GM18873 (cell line): ENCODE measurements at regions not wholly inside any gene's neighbourhood (a gene's known extent, or its start where the extent isn't known, plus 50 kb on each side); places are given as distances from the start of the nearest gene placed in this dataset.
"Not testable (repeated sequence)": the region's sequence is repeated elsewhere in the genome, so short reads cannot be mapped to it uniquely, and the experiment has no call there.

Experiments used
- ATAC-seq: cut with Tn5 transposase; IDR thresholded peaks from one replicate; pipeline ENCODE4 v1.9.1; 2021; ENCODE audit warnings: mild to moderate bottlenecking, moderate library complexity, moderate number of reproducible peaks; ENCODE audit not compliant: unreplicated experiment, low FRiP score

DNA sequence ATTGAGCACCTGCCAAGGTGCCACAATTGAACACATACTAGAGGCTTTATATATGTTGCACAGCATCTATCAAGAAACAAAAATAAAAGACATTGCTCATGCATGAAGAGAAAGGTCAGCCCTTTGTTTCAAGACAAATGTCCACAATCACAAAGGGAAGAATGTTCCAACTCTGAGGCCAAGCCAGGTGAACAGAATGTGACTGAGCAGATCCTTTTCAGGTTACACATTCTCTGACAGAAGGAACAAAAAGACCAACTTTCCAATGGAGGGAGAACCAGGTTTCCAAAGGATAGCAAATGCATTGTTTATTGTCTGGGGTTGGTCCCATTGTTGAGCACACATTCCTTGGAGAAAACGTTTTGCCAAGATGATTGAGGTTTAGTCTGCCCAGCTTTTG is 50.2 kb upstream of the FAM174B start:
- no peak for ATAC-seq

DNA sequence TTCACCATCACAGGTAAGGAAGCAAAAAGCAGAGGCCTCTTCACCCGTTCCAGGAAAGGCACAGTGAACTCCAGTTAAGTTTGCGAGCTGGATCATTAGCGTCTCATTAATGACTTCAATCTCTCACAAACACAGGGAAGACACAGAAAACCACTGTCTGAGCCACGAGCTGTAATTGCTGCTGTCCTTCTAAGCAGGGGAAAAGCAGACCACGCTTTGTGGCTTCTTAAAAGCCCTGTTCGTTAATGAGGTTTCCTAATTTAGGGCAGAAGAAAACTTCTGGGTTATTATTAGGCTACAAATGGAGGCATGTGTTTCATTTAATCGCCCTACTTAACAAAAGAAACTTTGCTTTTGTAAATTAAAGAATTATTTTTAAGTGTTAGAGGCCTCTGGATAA is 50.6 kb upstream of the FAM174B start:
- no peak for ATAC-seq

DNA sequence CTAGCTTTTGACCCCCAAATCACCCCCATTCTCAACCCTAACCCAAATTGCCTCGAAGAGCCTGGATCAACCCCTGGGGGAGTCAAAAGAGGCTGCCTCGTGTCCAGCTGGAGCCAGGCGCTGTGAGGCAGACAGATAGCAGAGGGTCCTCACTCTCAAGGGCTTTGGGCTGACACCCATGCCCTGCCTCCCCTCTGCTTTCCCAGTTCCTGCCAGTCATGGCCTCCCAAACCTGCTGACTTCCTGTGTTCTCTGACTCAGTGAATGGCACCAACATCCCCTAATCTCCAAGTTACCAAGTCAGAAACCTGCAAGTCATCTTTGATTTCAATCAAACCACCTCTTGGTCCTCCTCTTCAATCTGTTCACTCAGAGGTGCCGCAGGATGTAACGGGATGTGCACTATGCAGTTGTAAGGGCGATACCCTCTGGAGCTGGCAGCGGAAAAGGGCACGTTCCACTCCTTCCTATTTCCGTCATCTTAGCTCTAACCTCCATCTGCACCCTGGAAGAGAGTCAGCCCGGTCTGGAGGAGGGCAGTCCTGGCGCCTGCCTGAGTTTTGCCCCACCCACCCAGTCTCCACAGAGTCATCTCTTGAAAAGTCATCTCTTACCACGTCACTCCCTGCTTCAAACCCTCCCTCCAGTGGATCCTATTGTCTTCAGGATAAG is 52.4 kb upstream of the FAM174B start:
- ATAC-seq: no peak

DNA sequence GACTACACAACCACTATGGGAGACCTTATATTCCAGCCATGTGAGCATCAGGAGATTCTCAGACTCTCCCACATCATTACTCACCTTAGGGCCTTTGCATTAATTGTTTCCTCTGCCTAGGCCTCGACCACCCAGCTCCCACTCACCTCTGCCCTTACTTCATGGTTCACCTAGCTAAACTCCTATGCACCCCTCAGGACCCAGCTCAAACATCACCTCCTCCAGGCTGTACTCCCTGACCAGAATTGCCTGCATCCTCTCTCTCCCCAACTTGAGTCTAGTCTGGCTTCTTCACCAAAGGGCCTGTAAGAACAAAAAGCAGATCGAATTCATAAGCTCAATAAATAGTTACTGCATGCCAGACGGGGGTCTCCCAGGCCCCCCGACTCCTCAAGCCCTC is 53.1 kb upstream of the FAM174B start:
- no peak for ATAC-seq

DNA sequence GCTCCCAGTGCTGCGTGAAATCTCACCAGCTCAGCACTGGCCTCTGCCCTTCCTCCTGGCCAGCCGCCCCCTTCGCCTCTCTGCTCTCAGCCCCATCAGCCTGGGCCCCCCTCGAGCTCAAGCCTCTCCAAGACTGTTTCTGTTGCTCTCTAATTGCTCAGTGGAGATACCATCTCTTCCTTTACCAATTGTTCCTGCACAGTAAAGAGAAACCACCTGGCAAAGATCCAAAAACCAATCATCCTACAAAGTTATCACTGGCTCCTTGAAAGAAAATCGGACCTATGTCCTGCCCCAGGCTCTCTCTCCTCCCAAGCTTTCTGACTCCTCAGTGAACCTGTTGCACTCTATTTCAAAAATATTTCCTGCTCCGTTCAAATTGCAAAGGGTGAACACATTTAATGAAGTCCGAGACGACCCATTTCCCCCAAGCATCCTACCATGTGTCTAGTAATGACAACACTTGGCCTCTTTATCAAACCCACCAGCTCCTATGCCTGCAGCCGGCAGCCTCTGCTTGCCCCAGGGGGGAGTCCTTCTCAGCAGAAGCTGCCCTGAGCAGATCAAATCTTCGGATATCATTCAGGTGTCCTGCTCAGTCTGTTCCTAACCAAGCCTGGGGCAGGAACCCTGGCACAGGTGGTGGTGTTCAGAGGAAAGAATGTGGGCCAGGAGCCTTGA is 53.7 kb upstream of the FAM174B start:
- ATAC-seq: no peak

DNA sequence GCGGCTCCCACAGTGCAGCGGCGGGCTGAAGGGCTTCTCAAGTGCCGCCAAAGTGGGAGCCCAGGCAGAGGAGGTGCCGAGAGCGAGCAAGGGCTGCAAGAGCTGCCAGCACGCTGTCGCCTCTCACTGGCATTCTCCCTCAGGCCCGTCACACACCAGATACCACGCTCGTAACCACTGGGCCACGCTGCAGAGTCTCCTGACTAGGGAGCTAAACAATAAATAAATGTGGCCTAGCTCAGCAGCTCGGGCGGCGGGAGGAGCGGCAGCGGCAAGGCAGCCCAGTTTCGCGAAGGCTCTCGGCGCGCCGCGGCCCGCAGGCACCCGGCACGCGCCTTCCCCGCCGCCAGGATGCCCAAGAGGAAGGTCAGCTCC is 55.9 kb upstream of the FAM174B start:
- no peak for ATAC-seq

DNA sequence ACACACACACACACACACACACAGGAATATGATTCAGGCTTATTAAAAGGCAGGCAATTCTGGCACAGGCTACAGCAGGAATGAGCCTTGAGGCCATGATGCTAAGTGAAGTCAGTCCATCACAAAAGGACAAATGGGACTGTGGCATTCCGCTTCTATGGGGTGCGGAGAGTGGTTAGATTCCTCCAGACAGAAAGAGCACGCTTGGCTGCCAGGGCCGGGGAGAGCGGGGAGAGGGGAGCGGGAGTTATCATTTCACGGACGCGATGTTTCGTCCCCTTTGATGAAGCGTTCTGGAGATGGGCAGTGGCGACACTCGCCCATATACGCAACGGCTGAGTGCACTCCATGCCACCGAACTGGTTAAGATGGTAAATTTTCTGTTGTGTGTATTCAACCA is 58.5 kb upstream of the FAM174B start:
- ATAC-seq: no peak

DNA sequence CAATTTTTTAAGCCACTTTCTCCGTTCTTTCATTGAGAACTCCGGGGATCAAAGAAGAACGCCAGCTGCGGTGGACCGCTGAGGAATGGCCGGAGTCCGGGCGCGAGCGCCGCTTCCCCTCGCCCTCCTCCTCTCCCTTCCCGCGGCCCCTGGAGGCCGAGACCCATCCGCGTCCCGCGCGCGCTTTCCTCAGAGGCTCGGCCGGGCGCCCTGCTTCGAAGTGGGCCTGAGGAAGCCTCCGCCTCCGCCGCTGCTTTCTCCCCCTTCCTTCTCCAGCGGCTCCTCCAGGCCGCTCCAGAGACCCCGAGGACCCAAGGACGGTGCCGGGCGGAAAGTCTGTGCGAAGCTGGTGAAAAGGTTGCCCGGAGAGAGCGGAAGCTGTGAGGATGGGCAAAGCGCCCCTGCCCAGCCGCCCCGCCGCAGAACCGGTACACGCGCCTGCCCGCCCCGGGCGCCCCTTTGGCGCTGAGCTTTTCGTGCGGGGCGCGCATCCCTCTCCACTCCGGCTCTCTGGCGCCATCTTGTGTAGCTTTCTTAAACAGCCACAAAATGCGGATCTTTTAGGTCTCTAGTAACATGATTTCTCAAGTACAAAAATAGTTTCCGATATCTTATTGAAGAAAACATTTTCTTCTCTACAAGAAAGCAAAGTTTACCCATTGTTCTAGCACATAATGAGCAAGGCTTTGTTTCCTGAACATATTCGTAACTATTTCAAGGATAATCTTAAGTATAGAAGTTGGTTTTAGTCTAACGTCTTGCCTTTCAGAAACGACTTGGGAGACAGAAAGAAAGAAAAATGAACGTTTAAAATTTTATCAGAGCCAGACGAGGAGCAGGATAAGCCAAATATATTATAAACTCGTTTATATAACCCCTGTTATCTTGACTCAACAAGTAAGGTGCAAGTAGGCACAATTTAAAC is 59.2 kb upstream of the FAM174B start:
- no peak for ATAC-seq

DNA sequence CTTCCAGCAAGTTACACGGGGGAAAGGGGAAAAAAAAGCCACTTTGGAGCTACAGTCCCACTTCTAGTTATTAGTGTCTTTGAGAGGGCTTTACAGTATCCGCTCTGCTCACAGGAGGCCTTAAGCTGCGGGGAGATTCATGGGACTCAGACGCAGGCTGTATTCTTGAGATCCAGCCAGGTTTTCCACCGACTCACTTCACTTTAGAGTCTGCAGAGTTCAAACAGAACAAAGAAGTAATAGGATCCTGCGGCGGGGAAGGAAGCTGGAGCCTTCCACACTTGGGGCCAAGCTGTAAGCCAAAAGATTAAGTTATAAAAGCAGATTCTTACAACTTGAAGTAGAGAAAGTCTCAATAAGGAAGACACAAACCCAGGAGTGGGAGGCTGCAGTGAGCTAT is 60.2 kb upstream of the FAM174B start:
- no peak for ATAC-seq

DNA sequence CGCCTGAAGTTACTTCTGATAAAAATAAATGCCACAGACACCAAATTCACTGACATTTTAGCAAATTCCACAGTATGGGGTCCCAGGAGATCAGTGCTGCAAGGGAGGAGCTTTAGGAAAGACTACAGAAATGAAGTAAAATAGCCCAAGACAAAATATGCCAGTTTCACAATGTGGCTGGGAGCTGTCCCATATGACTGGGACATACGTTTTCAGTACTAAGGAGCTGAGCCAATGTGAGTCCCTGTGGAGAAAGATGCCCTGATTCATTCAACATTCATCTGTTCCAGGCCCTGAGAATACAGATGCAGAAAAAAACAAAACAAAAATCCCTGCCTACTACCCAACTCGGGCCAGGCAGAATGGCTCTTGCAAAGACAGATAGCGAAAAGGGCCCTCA is 63.4 kb upstream of the FAM174B start:
- ATAC-seq: no peak

DNA sequence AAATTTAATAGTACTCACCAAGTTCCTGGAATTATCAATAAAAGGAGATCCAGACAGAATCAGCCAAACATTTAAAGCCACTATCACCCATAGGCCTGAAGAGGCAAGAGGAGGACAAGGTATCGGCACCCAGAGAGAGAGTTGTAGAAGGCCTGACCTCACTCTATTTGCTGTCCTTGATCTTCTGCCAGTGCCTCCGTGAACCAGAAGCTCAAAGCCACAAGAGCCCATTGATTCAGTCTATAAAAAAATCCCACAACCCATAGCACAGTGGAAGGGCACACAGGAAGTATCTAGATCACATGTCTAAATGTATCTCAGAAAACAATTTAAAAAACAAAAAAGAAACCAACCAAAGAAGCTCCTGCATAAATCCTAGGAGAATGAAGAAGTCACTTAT is 68.6 kb upstream of the FAM174B start:
- no peak for ATAC-seq

DNA sequence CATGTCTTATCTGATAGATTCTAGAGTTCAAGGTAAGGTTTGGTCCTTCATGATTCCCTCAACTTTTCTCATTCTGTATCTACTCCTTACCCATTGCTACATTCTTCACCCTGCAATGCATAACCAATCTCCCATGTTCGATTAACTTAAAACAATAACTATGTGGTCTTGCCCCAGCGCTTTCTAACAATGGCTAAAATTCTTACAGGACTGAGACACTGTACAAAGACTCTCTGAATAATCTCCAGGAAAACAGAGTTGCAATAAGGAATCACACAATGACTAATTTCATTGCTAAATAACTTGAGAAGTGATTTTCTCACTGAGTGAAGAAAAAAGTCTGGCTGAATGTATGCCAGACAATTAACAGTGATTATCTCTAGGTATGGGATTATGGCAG is 69.6 kb upstream of the FAM174B start:
- no peak for ATAC-seq

DNA sequence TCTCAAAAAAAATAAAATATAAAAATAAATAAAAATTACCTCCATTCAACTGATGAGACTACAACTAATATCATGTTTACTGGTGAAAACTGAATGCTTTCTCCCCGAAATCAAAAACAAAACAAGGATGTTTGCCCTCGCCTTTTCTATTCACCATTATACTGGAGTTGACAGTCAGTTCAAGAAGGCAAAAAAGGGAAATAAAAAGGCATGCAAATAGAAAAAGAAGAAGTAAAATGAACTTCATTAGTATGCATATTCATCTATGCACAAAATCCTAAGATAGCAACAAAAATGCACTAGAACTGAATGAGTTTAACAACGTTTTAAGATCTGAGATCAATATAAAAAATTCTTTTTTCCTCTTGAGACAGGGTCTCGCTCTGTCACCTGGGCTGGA is 72.7 kb upstream of the FAM174B start:
- ATAC-seq: no peak

DNA sequence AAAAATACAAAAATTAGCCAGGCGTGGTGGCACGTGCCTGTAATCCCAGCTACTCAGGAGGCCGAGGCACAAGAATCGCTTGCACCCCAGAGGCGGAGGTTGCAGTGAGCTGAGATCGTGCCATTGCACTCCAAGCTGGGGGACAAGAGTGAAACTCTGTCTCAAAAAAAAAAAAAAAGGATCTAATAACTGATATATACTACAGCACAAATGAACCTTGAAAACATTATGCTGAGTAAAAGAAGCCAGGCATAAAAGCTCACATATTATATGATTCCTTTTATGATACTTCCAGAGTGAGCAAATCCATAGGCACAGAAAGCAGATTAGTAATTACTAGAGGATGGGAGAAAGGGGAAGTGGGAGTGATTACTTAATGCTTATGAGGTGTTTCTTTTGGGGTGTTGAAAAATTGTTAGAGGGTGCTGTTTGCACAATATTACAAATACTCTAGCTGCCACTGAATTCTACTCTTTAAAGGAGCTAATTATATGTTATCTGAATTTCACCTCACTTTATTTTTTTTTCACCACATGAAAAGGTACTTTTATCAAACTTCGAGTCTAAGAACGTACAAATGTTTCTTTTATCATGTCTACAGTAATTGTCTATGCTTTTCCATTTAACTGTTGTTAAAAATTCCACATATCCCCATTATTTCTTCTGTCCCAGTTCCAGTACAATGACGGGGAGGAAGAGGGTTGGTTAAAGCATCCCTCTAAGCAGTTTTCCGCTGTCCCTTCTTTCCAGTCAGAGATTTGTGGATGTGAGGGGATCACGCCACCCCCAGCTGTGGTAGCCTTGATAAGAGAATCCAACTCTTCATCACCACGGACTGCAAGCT is 77.7 kb upstream of the FAM174B start:
- no peak for ATAC-seq

DNA sequence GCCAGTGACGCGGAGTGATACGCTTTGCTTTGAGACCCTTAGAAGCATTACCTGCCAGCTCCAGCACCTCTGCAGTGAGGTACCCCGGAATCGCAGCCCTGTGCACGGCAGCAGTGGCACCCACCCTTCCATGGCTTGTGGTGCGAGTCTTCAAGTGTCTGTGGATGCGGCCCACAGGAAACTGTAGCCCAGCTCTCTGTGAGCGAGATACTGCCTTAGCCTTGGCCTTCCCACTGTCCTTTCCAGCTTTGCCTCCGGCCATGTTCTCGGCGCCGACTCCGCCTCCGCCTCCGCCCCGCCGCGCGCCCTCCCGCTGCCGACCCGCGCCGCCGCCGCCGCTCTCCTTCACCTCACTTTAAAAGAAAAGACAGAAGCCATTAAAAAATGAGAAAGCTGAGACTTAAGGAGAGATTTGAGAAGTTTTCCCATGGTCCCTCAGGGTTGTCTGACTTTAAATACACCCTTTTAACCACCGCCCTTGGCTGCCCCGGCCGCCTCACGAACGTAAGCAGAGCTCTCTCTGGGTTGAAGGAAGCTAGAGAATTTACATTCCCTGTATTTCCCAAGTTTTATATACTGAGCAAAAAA is 78.5 kb upstream of the FAM174B start:
- ATAC-seq: no peak

DNA sequence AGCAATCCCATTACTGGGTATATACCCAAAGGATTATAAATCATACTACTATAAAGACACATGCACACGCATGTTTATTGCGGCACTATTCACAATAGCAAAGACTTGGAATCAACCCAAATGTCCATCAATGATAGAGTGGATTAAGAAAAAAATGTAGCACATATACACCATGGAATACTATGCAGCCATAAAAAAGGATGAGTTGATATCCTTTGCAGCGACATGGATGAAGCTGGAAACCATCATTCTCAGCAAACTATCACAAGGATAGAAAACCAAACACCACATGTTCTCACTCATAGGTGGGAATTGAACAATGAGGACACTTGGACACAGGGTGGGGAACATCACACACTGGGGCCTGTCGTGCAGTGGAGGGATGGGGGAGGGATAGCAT is 83.7 kb upstream of the FAM174B start:
- not testable (repeated sequence) for ATAC-seq

DNA sequence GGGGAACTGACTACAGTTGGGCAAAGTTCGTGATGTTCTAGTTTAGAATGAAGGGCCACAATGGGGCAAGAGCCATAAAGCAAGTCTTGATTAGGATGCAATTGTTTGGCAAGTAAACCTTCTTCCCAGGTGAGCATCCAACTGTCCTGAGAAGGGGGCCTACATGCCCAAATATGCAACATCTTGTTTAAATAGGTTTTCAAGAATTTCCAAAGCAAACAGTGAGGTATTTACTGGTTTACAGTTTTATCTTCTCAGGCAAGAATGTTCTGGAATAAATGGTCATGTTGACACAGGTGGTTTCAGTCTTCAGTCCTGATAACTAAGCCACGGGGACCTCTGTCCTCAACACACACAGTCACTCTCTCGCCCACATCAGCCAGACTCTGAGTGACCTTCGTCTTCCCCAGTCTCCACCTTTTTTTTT is 90.3 kb upstream of the FAM174B start:
- ATAC-seq: no peak

DNA sequence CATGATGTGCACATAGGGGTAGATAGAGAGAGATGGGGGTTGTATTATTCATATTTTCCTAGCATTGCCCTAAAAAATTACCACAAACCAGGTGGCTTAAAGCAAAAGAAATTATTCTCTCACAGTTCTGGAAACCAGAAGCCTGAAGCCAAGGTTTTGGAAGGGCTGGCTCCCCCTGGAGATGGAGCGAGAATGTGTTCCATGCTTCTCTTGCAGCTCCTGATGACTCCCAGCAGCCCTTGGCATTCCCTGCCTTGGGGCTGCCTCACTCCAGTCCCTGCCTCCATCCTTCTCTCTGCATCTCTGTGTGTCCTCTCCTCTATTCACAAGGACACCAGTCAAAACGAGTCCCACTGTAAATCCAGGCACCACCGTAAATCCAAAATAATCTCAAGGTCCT is 91.5 kb upstream of the FAM174B start:
- no peak for ATAC-seq

DNA sequence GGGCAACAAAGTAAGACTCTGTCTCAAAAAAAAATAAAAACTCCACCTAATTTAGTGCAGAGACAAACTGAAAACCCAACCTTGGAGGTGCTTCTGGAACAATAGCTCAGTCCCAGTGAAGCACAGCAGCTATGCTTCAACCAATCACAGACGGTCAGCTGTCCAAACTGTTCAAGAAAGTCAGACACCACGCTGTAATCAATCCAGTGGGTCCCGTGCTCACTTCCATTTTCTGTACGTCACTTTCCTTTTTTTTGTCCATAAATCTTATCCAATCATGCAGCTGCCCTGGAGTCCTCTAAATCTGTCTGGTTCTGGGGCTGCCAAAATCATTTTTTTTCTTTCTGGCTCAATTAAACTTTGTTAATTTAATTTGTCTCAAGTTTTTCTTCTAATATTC is 93.6 kb upstream of the FAM174B start:
- ATAC-seq: no peak

DNA sequence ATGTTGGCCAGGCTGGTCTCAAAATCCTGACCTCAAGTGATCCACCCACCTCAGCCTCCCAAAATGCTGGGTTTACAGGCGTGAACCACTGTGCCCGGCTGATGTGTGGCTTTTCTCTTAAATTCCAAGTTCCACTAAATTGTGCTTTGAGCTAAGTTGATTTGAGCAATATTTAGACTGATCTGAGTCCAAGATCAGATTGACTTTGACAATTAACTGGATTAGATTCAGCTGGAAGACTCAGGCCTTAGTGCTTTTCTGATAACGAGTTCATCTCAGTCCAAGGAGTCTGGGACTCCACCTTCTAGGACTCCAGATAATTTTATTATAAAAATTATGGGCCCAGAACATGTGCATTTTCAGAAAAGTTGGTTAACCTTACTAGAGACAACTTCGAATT is 94.4 kb upstream of the FAM174B start:
- no peak for ATAC-seq
